A673 (cell line): ENCODE measurements at regions not wholly inside any gene's neighbourhood (a gene's known extent, or its start where the extent isn't known, plus 50 kb on each side); places are given as distances from the start of the nearest gene placed in this dataset.

Source experiments
- EZH2 ChIP-seq: fragments of 200-600 bp; sonication (generic); IDR thresholded peaks from 2 replicates; pipeline ENCODE4 v1.6.1; 2017; ENCODE audit warnings: borderline replicate concordance, low read depth, mild to moderate bottlenecking, mixed read lengths, antibody characterized with exemption, low read length; ENCODE audit not compliant: poor library complexity, severe bottlenecking
- TF ChIP-seq, protein P1 (sequence below): fragments of 300-800, 200-600 bp; sonication (generic); conservative IDR thresholded peaks from 2 replicates; pipeline ENCODE4 v1.5.1; 2017; ENCODE audit warnings: low read depth, mild to moderate bottlenecking, antibody characterized with exemption, low read length, moderate library complexity, mixed read lengths

DNA sequence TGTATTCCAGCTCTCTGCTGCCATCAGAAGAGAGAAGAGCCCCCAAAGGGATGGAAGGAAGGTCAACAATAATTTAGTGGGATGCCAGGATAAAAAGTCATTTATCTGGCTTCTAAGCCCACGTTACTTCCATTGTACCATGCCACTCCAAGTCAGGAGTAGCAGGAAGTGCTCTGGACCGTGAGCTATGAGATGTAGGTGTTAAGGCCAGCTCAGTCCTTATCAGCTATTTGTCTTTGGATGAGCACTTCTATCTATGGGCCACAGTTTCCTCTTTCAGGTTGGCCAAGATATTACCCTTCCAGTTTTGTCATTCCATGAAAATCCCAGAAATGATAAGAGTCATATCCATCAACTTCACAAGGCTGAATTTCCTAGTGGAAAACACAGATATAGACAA, 119.4 kb upstream of the CACUL1 start:
- TF ChIP-seq, protein P1, sequence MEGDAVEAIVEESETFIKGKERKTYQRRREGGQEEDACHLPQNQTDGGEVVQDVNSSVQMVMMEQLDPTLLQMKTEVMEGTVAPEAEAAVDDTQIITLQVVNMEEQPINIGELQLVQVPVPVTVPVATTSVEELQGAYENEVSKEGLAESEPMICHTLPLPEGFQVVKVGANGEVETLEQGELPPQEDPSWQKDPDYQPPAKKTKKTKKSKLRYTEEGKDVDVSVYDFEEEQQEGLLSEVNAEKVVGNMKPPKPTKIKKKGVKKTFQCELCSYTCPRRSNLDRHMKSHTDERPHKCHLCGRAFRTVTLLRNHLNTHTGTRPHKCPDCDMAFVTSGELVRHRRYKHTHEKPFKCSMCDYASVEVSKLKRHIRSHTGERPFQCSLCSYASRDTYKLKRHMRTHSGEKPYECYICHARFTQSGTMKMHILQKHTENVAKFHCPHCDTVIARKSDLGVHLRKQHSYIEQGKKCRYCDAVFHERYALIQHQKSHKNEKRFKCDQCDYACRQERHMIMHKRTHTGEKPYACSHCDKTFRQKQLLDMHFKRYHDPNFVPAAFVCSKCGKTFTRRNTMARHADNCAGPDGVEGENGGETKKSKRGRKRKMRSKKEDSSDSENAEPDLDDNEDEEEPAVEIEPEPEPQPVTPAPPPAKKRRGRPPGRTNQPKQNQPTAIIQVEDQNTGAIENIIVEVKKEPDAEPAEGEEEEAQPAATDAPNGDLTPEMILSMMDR: no peak
- TF ChIP-seq EZH2: no peak
